Neuronal stem cell (in vitro differentiated cells): ENCODE measurements at regions not wholly inside any gene's neighbourhood (a gene's known extent, or its start where the extent isn't known, plus 50 kb on each side); places are given as distances from the start of the nearest gene placed in this dataset.

ENCODE experiments used
- DNase-seq: peaks from one replicate; pipeline ENCODE4 v3.0.0-alpha.2; 2013; ENCODE audit warnings: low spot score
- H2AFZ ChIP-seq: one replicate; pipeline ENCODE4 v1.6.1; 2013; ENCODE audit warnings: mild to moderate bottlenecking, low read length, inconsistent platforms
- H2AK5ac ChIP-seq: 2 replicates; pipeline ENCODE4 v1.6.1; 2013; ENCODE audit warnings: low read depth, mild to moderate bottlenecking, inconsistent platforms, low read length, moderate library complexity, mixed read lengths
- H2BK120ac ChIP-seq: 2 replicates; pipeline ENCODE4 v1.6.1; 2013; ENCODE audit warnings: low read depth, mild to moderate bottlenecking, inconsistent platforms, low read length, moderate library complexity, mixed read lengths
- H2BK12ac ChIP-seq: one replicate; pipeline ENCODE4 v1.6.1; 2013; ENCODE audit warnings: low read length, inconsistent platforms
- H2BK15ac ChIP-seq: 2 replicates; pipeline ENCODE4 v1.6.1; 2013; ENCODE audit warnings: mild to moderate bottlenecking, low read length, inconsistent platforms, mixed read lengths
- H2BK5ac ChIP-seq: one replicate; pipeline ENCODE4 v1.6.1; 2013; ENCODE audit warnings: inconsistent platforms, mild to moderate bottlenecking, low read length, moderate library complexity
- H3K14ac ChIP-seq: one replicate; pipeline ENCODE4 v1.6.1; 2013; ENCODE audit warnings: low read length, inconsistent platforms
- H3K18ac ChIP-seq: 2 replicates; pipeline ENCODE4 v1.6.1; 2013; ENCODE audit warnings: low read length, inconsistent platforms
- H3K23ac ChIP-seq: 2 replicates; pipeline ENCODE4 v1.6.1; 2013; ENCODE audit warnings: low read depth, mild to moderate bottlenecking, mixed read lengths, low read length, inconsistent platforms; ENCODE audit not compliant: poor library complexity
- H3K27ac ChIP-seq: replicated peaks from 3 replicates; pipeline ENCODE4 v1.5.1; 2013; ENCODE audit warnings: low read length, inconsistent platforms
- H3K27me3 ChIP-seq, 3 experiments: 2 replicates each; pipeline ENCODE4 v1.6.1; 2013; ENCODE audit warnings: low read length in 3 of 3, mild to moderate bottlenecking in 2 of 3, inconsistent platforms in 1 of 3, low read depth in 1 of 3, mixed read lengths in 1 of 3, moderate library complexity in 1 of 3; ENCODE audit not compliant: control insufficient read depth in 3 of 3, insufficient read depth in 3 of 3
- H3K36me3 ChIP-seq, 2 donors: replicated peaks in 1 of 2; 2 replicates each; pipeline ENCODE4 v1.6.1; 2013; ENCODE audit warnings: low read length in 2 of 2; ENCODE audit not compliant: control insufficient read depth in 2 of 2, insufficient read depth in 2 of 2
- H3K4ac ChIP-seq: 2 replicates; pipeline ENCODE4 v1.6.1; 2013; ENCODE audit warnings: inconsistent platforms, mild to moderate bottlenecking, low read length, moderate library complexity
- H3K4me1 ChIP-seq, 2 donors: 1 replicate in 1 of 2; 2 replicates in 1 of 2; pipeline ENCODE4 v1.6.1; 2013; ENCODE audit warnings: low read length in 2 of 2, low read depth in 1 of 2; ENCODE audit not compliant: control insufficient read depth in 2 of 2, insufficient read depth in 1 of 2
- H3K4me2 ChIP-seq: one replicate; pipeline ENCODE4 v1.6.1; 2013; ENCODE audit warnings: mild to moderate bottlenecking, low read length, inconsistent platforms; ENCODE audit not compliant: insufficient read depth, poor library complexity, severe bottlenecking
- H3K4me3 ChIP-seq, 2 donors: 2 replicates each; pipeline ENCODE4 v1.5.1; 2013; ENCODE audit warnings: low read length in 2 of 2, mild to moderate bottlenecking in 2 of 2, inconsistent platforms in 1 of 2, moderate library complexity in 1 of 2
- H3K79me1 ChIP-seq: one replicate; pipeline ENCODE4 v1.6.1; 2013; ENCODE audit warnings: low read depth, mild to moderate bottlenecking, inconsistent platforms, low read length, moderate library complexity
- H3K9ac ChIP-seq: one replicate; pipeline ENCODE4 v1.6.1; 2013; ENCODE audit warnings: mild to moderate bottlenecking, low read depth, low read length, inconsistent platforms; ENCODE audit not compliant: poor library complexity
- H3K9me3 ChIP-seq, 2 donors: replicated peaks in 1 of 2; 2 replicates each; pipeline versions ENCODE3 to v1.6.1; 2013; ENCODE audit warnings: low read length in 2 of 2, mild to moderate bottlenecking in 2 of 2, inconsistent platforms in 1 of 2, low read depth in 1 of 2, mixed read lengths in 1 of 2, moderate library complexity in 1 of 2; ENCODE audit not compliant: control insufficient read depth in 2 of 2, insufficient read depth in 1 of 2
- H4K8ac ChIP-seq: one replicate; pipeline ENCODE4 v1.6.1; 2013; ENCODE audit warnings: low read depth, mild to moderate bottlenecking, inconsistent platforms, low read length, moderate library complexity
- H4K91ac ChIP-seq: one replicate; pipeline ENCODE4 v1.6.1; 2013; ENCODE audit warnings: low read length, low read depth, mild to moderate bottlenecking, inconsistent platforms; ENCODE audit not compliant: poor library complexity
- WGBS, 2 donors: extraction: QIAGEN DNeasy Blood & Tissue Kit; methylation state at CpG; one replicate each; pipeline ENCODE4 v1.1.7; 2013; ENCODE audit warnings: missing lambda C conversion rate in 2 of 2, mixed read lengths in 1 of 2; ENCODE audit not compliant: insufficient read length in 2 of 2, insufficient replicate concordance in 1 of 2; ENCODE audit errors: extremely low coverage in 2 of 2; 5-methylcytosine and 5-hydroxymethylcytosine counted together

GRCh38 chr14:22291406-22291805, 297.6 kb downstream of the DAD1 start:
- no peak for DNase-seq
- H3K79me1 ChIP-seq, result no peaks in the 10 kb centered on the region
- no peak overlapping the region for H3K4me3 ChIP-seq
- H2AK5ac ChIP-seq, result no peak overlapping the region
- no peaks in the 10 kb centered on the region for H3K27me3 ChIP-seq
- H3K27ac ChIP-seq, result no peak overlapping the region
- no peak overlapping the region for H3K23ac ChIP-seq
- no peak overlapping the region for H2BK15ac ChIP-seq
- no peak overlapping the region for H2AFZ ChIP-seq
- H2BK120ac ChIP-seq, result no peak overlapping the region
- no peak overlapping the region for H2BK12ac ChIP-seq
- no peak overlapping the region for H3K18ac ChIP-seq
- no peak overlapping the region for H3K4ac ChIP-seq
- H2BK5ac ChIP-seq, result no peak overlapping the region
- H3K4me2 ChIP-seq, result no peak overlapping the region
- no peak overlapping the region for H4K91ac ChIP-seq
- no peaks in the 10 kb centered on the region for H3K36me3 ChIP-seq
- H4K8ac ChIP-seq, result no peak overlapping the region
- H3K14ac ChIP-seq, result no peak overlapping the region
- no peak overlapping the region for H3K9ac ChIP-seq
- no peaks in the 10 kb centered on the region for H3K9me3 ChIP-seq
- H3K4me1 ChIP-seq, result no peaks in the 10 kb centered on the region

- Histone ChIP-seq H3K23ac (no peak overlapping the region), H3K18ac (no peak overlapping the region)
Observed at GRCh38 chr14:22289570-22289969, 299.5 kb downstream of the DAD1 start.

GRCh38 chr14:22285991-22286390, 303.0 kb downstream of the DAD1 start:
- no peak overlapping the region for H2BK12ac ChIP-seq
- H3K23ac ChIP-seq, result no peak overlapping the region
- no peak overlapping the region for H3K14ac ChIP-seq
- DNase-seq, result no peak
- peaks cover 0 to 2% of the 10 kb centered on the region in 2 donors for H3K4me1 ChIP-seq
- no peaks in the 10 kb centered on the region for H3K27me3 ChIP-seq
- H3K79me1 ChIP-seq, result no peaks in the 10 kb centered on the region
- H3K4me2 ChIP-seq, result no peak overlapping the region
- no peak overlapping the region for H4K91ac ChIP-seq
- H4K8ac ChIP-seq, result no peak overlapping the region
- no peak overlapping the region for H3K4ac ChIP-seq
- H2AFZ ChIP-seq, result no peak overlapping the region
- H3K9ac ChIP-seq, result no peak overlapping the region
- no peak overlapping the region for H3K27ac ChIP-seq
- H3K4me3 ChIP-seq, result no peak overlapping the region
- H3K9me3 ChIP-seq, result no peaks in the 10 kb centered on the region
- WGBS, 2 donors, result no CpG with 5 or more reads among the region's 3 CpGs
- H2BK15ac ChIP-seq, result no peak overlapping the region
- H2BK120ac ChIP-seq, result no peak overlapping the region
- no peak overlapping the region for H3K18ac ChIP-seq
- H2AK5ac ChIP-seq, result no peak overlapping the region
- H2BK5ac ChIP-seq, result no peak overlapping the region
- H3K36me3 ChIP-seq, result no peaks in the 10 kb centered on the region

More at GRCh38 chr14:22289570-22289969, 299.5 kb downstream of the DAD1 start:
- no peak overlapping the region for H2AK5ac ChIP-seq
- no peak overlapping the region for H3K4me3 ChIP-seq
- no peaks in the 10 kb centered on the region for H3K9me3 ChIP-seq
- WGBS, 2 donors, result no CpG with 5 or more reads among the region's 1 CpG
- H3K4me1 ChIP-seq, result no peaks in the 10 kb centered on the region
- H3K9ac ChIP-seq, result no peak overlapping the region
- H2BK5ac ChIP-seq, result no peak overlapping the region
- no peak overlapping the region for H3K14ac ChIP-seq
- no peaks in the 10 kb centered on the region for H3K36me3 ChIP-seq
- no peak overlapping the region for H4K8ac ChIP-seq
- H2BK120ac ChIP-seq, result no peak overlapping the region
- no peaks in the 10 kb centered on the region for H3K79me1 ChIP-seq
- H2BK12ac ChIP-seq, result no peak overlapping the region
- H3K4ac ChIP-seq, result no peak overlapping the region
- DNase-seq, result no peak
- no peak overlapping the region for H2AFZ ChIP-seq
- H4K91ac ChIP-seq, result no peak overlapping the region
- no peak overlapping the region for H3K27ac ChIP-seq
- no peaks in the 10 kb centered on the region for H3K27me3 ChIP-seq
- no peak overlapping the region for H2BK15ac ChIP-seq
- H3K4me2 ChIP-seq, result no peak overlapping the region

GRCh38 chr14:22282949-22283348, 306.1 kb downstream of the DAD1 start:
- no peak overlapping the region for H2BK12ac ChIP-seq
- H3K9me3 ChIP-seq, result no peaks in the 10 kb centered on the region
- peaks cover 0 to 3% (median 0%) of the 10 kb centered on the region in 3 experiments for H3K27me3 ChIP-seq
- no peak overlapping the region for H2BK5ac ChIP-seq
- H3K4me2 ChIP-seq, result no peak overlapping the region
- H3K27ac ChIP-seq, result no peak overlapping the region
- no peaks in the 10 kb centered on the region for H3K36me3 ChIP-seq
- no CpG with 5 or more reads among the region's 5 CpGs for WGBS, 2 donors
- H2BK120ac ChIP-seq, result no peak overlapping the region
- no peak overlapping the region for H3K18ac ChIP-seq
- no peak overlapping the region for H4K91ac ChIP-seq
- H2AFZ ChIP-seq, result no peak overlapping the region
- H2AK5ac ChIP-seq, result no peak overlapping the region
- peaks cover 0 to 2% of the 10 kb centered on the region in 2 donors for H3K4me1 ChIP-seq
- H3K4me3 ChIP-seq, result no peak overlapping the region
- no peak overlapping the region for H2BK15ac ChIP-seq
- H3K4ac ChIP-seq, result no peak overlapping the region
- H3K79me1 ChIP-seq, result no peaks in the 10 kb centered on the region
- DNase-seq, result no peak
- H3K9ac ChIP-seq, result no peak overlapping the region
- H3K14ac ChIP-seq, result no peak overlapping the region
- no peak overlapping the region for H4K8ac ChIP-seq
- no peak overlapping the region for H3K23ac ChIP-seq
